ENCODE measurements at regions not wholly inside any gene's neighbourhood (a gene's known extent, or its start where the extent isn't known, plus 50 kb on each side); places are given as distances from the start of the nearest gene placed in this dataset.

- no peak for TF ChIP-seq CTCF (IDR thresholded peaks at IDR 0.05)
- no peak overlapping the region for H3K4me3 ChIP-seq
- DNase-seq (ENCODE audit: low spot score): no peak
- H3K27ac ChIP-seq: no peak overlapping the region
These were observed 168.2 kb downstream of the ICOS start for GRCh38 chr2:204104811-204105210.

GRCh38 chr2:204108330-204108751 is 171.8 kb downstream of the ICOS start:
- H3K4me3 ChIP-seq: no peak overlapping the region
- no peak overlapping the region for H3K27ac ChIP-seq
- DNase-seq (ENCODE audit: low spot score): no peak
- TF ChIP-seq CTCF (IDR thresholded peaks at IDR 0.05): no peak

GRCh38 chr2:204108781-204109295 is 172.3 kb downstream of the ICOS start:
- no peak for DNase-seq (ENCODE audit: low spot score)
- no peak overlapping the region for H3K4me3 ChIP-seq
- no peak overlapping the region for H3K27ac ChIP-seq
- no peak for TF ChIP-seq CTCF (IDR thresholded peaks at IDR 0.05)

- DNase-seq (ENCODE audit: low spot score): no peak
- no peak for TF ChIP-seq CTCF (IDR thresholded peaks at IDR 0.05)
- peak overlapping the region in 1 of 2 donors; percentile 36 for H3K27ac ChIP-seq
- H3K4me3 ChIP-seq: no peak overlapping the region
These were observed 173.1 kb downstream of the ICOS start for GRCh38 chr2:204109681-204110080.

GRCh38 chr2:204110338-204110741 is 173.8 kb downstream of the ICOS start:
- no peak for TF ChIP-seq CTCF (IDR thresholded peaks at IDR 0.05)
- Histone ChIP-seq H3K27ac (peak overlapping the region in 1 of 2 donors; percentile 36), H3K4me3 (peak overlapping the region; percentile 42)
- DNase-seq (ENCODE audit: low spot score): no peak

- DNase-seq (ENCODE audit: low spot score): no peak
- Histone ChIP-seq H3K4me3 (peak overlapping the region; percentile 42), H3K27ac (peak overlapping the region in 1 of 2 donors; percentile 36)
- TF ChIP-seq CTCF (IDR thresholded peaks at IDR 0.05): no peak
These were observed 174.4 kb downstream of the ICOS start for GRCh38 chr2:204110751-204111516.
